ENCODE measurements at regions not wholly inside any gene's neighbourhood (a gene's known extent, or its start where the extent isn't known, plus 50 kb on each side); places are given as distances from the start of the nearest gene placed in this dataset.

DNA sequence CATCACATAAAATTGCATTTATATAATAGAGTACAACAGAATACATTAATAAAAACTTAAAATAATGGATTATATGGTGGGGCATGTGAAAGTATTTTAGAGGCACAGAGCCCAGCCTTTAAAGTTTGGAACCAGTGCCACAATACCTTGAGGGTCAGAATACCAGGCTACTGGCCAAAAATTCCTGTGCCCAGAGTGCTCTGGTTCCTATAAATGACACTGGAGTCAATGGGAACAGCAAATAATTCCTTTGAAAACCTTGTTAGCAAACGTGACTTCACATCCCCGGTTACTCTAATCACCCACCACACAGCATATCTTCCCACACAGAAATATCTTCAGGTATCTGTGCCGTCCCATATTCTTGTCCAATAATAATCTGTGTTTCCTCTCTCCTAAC, 1242.6 kb downstream of the DIAPH3 start:
- no peaks in the 10 kb centered on the region for H3K27me3 ChIP-seq

DNA sequence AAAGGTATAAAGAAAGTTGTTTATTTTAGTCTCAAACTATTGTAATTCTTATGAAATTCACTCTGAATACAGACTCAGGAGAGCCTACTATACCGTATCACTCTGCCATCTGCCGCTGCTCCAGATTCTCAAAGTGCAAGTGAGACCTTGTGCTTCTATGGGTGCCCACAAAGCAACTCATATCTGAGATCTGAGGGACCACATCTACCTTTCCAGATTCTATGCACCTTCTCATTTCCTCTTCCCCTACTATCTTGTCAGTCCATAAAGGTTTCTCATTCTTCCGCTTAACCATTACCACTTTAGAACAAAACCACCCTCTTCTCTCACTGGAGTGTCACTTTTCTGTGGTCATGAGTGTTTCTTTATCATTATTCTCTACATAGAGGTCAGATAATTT, 1236.9 kb downstream of the DIAPH3 start:
- H3K36me3 ChIP-seq, result no peaks in the 10 kb centered on the region
- DNase-seq, result no peak
- no peak for TF ChIP-seq POLR2A (IDR thresholded peaks at IDR 0.05)
- TF ChIP-seq, protein P1, sequence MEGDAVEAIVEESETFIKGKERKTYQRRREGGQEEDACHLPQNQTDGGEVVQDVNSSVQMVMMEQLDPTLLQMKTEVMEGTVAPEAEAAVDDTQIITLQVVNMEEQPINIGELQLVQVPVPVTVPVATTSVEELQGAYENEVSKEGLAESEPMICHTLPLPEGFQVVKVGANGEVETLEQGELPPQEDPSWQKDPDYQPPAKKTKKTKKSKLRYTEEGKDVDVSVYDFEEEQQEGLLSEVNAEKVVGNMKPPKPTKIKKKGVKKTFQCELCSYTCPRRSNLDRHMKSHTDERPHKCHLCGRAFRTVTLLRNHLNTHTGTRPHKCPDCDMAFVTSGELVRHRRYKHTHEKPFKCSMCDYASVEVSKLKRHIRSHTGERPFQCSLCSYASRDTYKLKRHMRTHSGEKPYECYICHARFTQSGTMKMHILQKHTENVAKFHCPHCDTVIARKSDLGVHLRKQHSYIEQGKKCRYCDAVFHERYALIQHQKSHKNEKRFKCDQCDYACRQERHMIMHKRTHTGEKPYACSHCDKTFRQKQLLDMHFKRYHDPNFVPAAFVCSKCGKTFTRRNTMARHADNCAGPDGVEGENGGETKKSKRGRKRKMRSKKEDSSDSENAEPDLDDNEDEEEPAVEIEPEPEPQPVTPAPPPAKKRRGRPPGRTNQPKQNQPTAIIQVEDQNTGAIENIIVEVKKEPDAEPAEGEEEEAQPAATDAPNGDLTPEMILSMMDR (IDR thresholded peaks at IDR 0.05), result no peak
- no peaks in the 10 kb centered on the region for H3K4me1 ChIP-seq
- H3K4me3 ChIP-seq, result no peak overlapping the region
- no peak overlapping the region for H3K27ac ChIP-seq
- H3K27me3 ChIP-seq, result no peaks in the 10 kb centered on the region
- H3K9me3 ChIP-seq, result no peaks in the 10 kb centered on the region

More for the DNA sequence above, 1242.6 kb downstream of the DIAPH3 start:
- Histone ChIP-seq H3K36me3 (no peaks in the 10 kb centered on the region), H3K4me1 (no peaks in the 10 kb centered on the region), H3K4me3 (no peak overlapping the region), H3K9me3 (no peaks in the 10 kb centered on the region), H3K27ac (no peak overlapping the region)
- TF ChIP-seq, protein P1 (IDR thresholded peaks at IDR 0.05), result no peak
- TF ChIP-seq POLR2A (IDR thresholded peaks at IDR 0.05), result no peak
- DNase-seq, result no peak

DNA sequence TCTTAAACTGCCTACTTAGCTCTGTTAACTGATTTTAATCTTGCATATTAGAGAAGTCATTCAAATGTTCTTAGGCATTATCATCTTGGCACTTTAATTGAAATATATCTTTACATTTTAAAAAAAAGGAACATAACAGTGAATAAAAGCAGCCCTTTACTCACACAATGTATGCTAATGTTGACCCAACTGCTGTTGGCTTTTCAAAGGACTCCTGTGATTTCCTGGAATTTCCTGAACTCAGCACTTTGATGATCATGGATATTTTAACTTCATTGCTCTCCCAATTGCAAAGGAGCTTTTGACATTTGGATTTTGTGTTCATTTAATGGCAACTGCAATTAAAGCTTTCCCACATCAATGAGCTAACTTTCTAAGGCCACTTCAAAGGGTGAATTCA, 1230.3 kb downstream of the DIAPH3 start:
- Histone ChIP-seq H3K4me3 (no peak overlapping the region), H3K9me3 (no peaks in the 10 kb centered on the region), H3K27me3 (no peaks in the 10 kb centered on the region), H3K27ac (no peak overlapping the region), H3K36me3 (no peaks in the 10 kb centered on the region), H3K4me1 (no peaks in the 10 kb centered on the region)
- no peak for TF ChIP-seq POLR2A (IDR thresholded peaks at IDR 0.05)
- TF ChIP-seq, protein P1 (IDR thresholded peaks at IDR 0.05), result no peak
- DNase-seq, result no peak

DNA sequence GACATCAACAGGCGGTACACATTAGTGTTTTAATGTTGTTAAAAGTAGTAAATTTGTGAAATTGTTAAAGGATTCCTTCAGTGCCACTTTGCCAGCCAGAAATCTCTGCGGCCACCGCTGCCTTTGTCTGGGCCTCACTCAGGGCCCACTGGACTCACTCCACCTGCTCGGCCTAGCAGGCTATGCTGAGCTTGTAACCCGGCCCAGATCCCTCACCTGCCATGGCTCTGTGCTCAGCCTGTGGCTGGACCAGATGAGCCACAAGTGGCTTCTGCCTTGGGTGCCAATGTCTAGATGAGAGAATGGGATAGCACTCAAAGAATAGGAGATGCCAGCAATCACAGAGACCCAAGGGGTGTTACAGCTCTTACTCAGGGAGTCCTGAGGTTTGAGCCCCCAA, 1228.0 kb downstream of the DIAPH3 start:
- no peak for DNase-seq
- Histone ChIP-seq H3K4me1 (no peaks in the 10 kb centered on the region), H3K36me3 (no peaks in the 10 kb centered on the region), H3K4me3 (no peak overlapping the region), H3K9me3 (no peaks in the 10 kb centered on the region), H3K27me3 (no peaks in the 10 kb centered on the region), H3K27ac (no peak overlapping the region)
- TF ChIP-seq, protein P1 (IDR thresholded peaks at IDR 0.05), result no peak
- no peak for TF ChIP-seq POLR2A (IDR thresholded peaks at IDR 0.05)

DNA sequence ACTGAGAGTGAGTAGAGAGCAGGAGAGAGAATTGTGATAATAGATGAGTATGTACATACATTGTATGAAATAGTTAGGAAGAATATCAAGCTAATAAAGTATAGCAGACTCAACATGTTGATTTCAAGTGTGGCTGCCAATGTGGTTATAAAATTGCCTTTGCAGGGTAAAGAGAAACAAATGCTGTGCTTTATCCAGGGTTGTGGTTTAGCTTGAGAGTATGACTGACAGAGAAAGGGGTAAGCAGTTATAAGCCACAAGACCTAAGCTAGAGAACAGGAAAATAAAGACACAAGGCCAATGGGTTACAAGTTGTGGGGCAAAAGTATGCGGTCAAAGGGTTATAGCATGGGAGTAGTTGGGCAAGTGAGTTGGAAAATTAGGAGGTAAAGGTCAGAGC, 1217.5 kb downstream of the DIAPH3 start:
- peaks cover 0 to 23% (median 2%) of the 10 kb centered on the region in 4 donors for H3K9me3 ChIP-seq
- no peak for TF ChIP-seq POLR2A (IDR thresholded peaks at IDR 0.05)
- TF ChIP-seq, protein P1 (IDR thresholded peaks at IDR 0.05), result no peak
- no peak for DNase-seq
- no peak overlapping the region for H3K4me3 ChIP-seq
- no peaks in the 10 kb centered on the region for H3K36me3 ChIP-seq
- no peak overlapping the region for H3K27ac ChIP-seq
- no peaks in the 10 kb centered on the region for H3K4me1 ChIP-seq
- H3K27me3 ChIP-seq, result no peaks in the 10 kb centered on the region

DNA sequence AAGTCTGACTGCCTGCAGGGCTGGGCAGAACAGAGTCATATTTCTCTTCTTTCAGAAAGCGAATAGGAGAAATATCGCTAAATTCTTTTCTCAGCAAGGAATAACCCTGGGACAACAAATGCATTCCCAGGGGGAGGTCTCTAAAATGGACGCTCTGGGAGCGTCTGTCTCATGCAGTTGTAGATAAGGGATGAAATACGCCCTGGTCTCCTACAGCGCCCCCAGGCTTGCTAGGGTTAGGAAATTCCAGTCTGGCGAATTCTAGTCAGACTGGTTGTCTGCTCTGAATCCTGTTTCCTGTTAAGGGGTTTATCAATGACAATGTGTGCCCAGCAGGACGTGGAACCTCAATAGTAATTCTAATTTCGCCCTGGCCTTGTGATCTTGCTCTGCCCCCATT, 1214.1 kb downstream of the DIAPH3 start:
- no peak for DNase-seq
- no peak overlapping the region for H3K4me3 ChIP-seq
- H3K9me3 ChIP-seq, result peaks cover 0 to 23% (median 2%) of the 10 kb centered on the region in 4 donors
- H3K4me1 ChIP-seq, result no peaks in the 10 kb centered on the region
- no peak for TF ChIP-seq POLR2A (IDR thresholded peaks at IDR 0.05)
- TF ChIP-seq, protein P1 (IDR thresholded peaks at IDR 0.05), result no peak
- no peaks in the 10 kb centered on the region for H3K36me3 ChIP-seq
- H3K27ac ChIP-seq, result no peak overlapping the region
- H3K27me3 ChIP-seq, result no peaks in the 10 kb centered on the region

All from Peyer's patch (tissue), 4 donors.